ENCODE measurements at regions not wholly inside any gene's neighbourhood (a gene's known extent, or its start where the extent isn't known, plus 50 kb on each side); places are given as distances from the start of the nearest gene placed in this dataset.

DNA sequence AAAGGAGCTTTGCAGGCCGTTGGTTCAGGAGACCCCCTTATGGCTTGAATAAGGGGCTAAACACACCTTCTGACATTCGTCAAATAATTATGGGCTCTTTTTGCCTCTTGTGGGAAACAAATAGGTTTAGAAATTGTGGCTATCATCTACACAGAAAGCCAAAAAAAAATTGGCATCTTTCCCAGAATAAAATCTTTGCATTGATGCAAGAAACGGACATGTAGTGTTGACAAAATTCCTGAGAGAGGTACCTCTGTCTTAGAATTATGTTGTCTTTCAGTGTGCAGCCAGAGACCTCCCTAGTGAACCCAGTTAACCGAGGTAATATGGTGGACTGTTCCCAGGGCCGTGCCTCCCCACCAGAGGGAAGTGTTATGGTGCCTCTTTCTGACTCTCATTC is 283.9 kb downstream of the SDHAF3 start:
- no peaks in the 10 kb centered on the region for H3K79me2 ChIP-seq (ENCODE audit: low read length)
- no peaks in the 10 kb centered on the region for H3K27me3 ChIP-seq (replicated peaks; ENCODE audit: insufficient read depth, low read length)
- no peak overlapping the region for H3K9ac ChIP-seq (ENCODE audit: low read length)
- H3K4me3 ChIP-seq (ENCODE audit: low read length): no peak overlapping the region
- no peaks in the 10 kb centered on the region for H3K9me2 ChIP-seq (replicated peaks; ENCODE audit: insufficient read depth, low read length)
- H3K4me1 ChIP-seq (ENCODE audit: low read length): 0 out of 2 replicates have a peak, but pooled peaks cover 5% of the 10 kb centered on the region
- H3F3A ChIP-seq (ENCODE audit: insufficient read depth, low read length): no peaks in the 10 kb centered on the region
- TF ChIP-seq EZH2phosphoT487 (IDR thresholded peaks at IDR 0.05; ENCODE audit: low read length): no peak
- TF ChIP-seq EZH2 (optimal IDR thresholded peaks at IDR 0.05; ENCODE audit: low read depth, low read length): no peak
- no peaks in the 10 kb centered on the region for H4K20me1 ChIP-seq (ENCODE audit: insufficient read depth, low read length)
- DNase-seq: no peak
- no peak overlapping the region for H3K27ac ChIP-seq (ENCODE audit: low read length)
- H3K9me3 ChIP-seq (replicated peaks; ENCODE audit: insufficient read depth, low read length): no peaks in the 10 kb centered on the region
- H3K4me2 ChIP-seq (ENCODE audit: low read depth, low read length): no peak overlapping the region
- H3K36me3 ChIP-seq (replicated peaks; ENCODE audit: insufficient read depth, low read length): no peaks in the 10 kb centered on the region
- H2AFZ ChIP-seq (ENCODE audit: low read length): no peak overlapping the region

DNA sequence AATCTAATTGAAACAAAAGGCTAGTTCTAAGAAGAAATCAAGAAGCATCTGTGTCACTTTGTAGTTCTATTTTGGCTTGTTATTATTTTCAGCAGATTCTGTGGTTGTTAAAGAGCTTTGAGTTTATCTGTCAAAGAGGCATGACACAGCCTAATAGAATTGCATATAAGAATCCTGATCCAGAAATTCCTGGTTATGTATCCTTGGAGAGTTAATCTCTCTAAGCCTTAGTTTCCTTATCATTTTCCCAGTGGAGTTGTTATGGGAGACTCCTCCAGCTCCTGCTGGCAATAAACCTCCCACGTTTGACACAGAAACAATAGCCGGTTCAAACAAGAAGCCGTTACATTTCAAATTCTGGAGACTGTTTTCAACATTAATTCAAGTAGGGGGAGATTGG is 288.3 kb downstream of the SDHAF3 start:
- no peaks in the 10 kb centered on the region for H3K27me3 ChIP-seq (replicated peaks; ENCODE audit: insufficient read depth, low read length)
- no peak overlapping the region for H3K4me3 ChIP-seq (ENCODE audit: low read length)
- no peak for TF ChIP-seq EZH2 (optimal IDR thresholded peaks at IDR 0.05; ENCODE audit: low read depth, low read length)
- no peak for TF ChIP-seq EZH2phosphoT487 (IDR thresholded peaks at IDR 0.05; ENCODE audit: low read length)
- TF ChIP-seq, protein P1, sequence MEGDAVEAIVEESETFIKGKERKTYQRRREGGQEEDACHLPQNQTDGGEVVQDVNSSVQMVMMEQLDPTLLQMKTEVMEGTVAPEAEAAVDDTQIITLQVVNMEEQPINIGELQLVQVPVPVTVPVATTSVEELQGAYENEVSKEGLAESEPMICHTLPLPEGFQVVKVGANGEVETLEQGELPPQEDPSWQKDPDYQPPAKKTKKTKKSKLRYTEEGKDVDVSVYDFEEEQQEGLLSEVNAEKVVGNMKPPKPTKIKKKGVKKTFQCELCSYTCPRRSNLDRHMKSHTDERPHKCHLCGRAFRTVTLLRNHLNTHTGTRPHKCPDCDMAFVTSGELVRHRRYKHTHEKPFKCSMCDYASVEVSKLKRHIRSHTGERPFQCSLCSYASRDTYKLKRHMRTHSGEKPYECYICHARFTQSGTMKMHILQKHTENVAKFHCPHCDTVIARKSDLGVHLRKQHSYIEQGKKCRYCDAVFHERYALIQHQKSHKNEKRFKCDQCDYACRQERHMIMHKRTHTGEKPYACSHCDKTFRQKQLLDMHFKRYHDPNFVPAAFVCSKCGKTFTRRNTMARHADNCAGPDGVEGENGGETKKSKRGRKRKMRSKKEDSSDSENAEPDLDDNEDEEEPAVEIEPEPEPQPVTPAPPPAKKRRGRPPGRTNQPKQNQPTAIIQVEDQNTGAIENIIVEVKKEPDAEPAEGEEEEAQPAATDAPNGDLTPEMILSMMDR (IDR thresholded peaks at IDR 0.05; ENCODE audit: low read length): no peak
- no peak overlapping the region for H3K27ac ChIP-seq (ENCODE audit: low read length)
- DNase-seq: no peak
- H4K20me1 ChIP-seq (ENCODE audit: insufficient read depth, low read length): no peaks in the 10 kb centered on the region
- H3K4me2 ChIP-seq (ENCODE audit: low read depth, low read length): no peak overlapping the region
- no peak overlapping the region for H2AFZ ChIP-seq (ENCODE audit: low read length)
- H3K4me1 ChIP-seq (ENCODE audit: low read length): no peaks in the 10 kb centered on the region
- H3K9me3 ChIP-seq (replicated peaks; ENCODE audit: insufficient read depth, low read length): no peaks in the 10 kb centered on the region
- no peaks in the 10 kb centered on the region for H3F3A ChIP-seq (ENCODE audit: insufficient read depth, low read length)
- no peaks in the 10 kb centered on the region for H3K9me2 ChIP-seq (replicated peaks; ENCODE audit: insufficient read depth, low read length)
- H3K9ac ChIP-seq (ENCODE audit: low read length): no peak overlapping the region
- H3K79me2 ChIP-seq (ENCODE audit: low read length): no peaks in the 10 kb centered on the region
- no peaks in the 10 kb centered on the region for H3K36me3 ChIP-seq (replicated peaks; ENCODE audit: insufficient read depth, low read length)

DNA sequence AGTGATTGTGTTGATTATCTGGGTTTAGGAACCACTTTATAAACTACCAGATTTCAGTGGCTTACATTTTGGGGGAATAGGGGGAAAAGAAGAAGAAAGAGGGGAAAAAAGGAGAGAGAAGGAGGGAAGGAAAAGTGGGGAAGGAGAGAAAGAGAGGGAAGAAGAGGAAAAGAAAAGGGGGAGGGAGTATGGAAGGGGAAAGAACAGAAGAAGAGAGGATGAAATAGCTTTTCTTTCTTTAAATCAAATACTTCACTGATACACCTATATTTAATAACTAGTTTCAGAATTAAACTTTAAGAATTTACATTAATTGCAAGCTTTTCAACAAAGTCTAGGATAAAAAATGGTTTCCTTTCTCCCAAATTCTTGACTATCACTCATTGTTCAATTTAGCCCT is 289.6 kb downstream of the SDHAF3 start:
- Histone ChIP-seq H3K4me1 (ENCODE audit: low read length) (no peaks in the 10 kb centered on the region), H3K27me3 (replicated peaks; ENCODE audit: insufficient read depth, low read length) (no peaks in the 10 kb centered on the region), H3K9ac (ENCODE audit: low read length) (no peak overlapping the region), H3K9me2 (replicated peaks; ENCODE audit: insufficient read depth, low read length) (no peaks in the 10 kb centered on the region), H2AFZ (ENCODE audit: low read length) (no peak overlapping the region), H4K20me1 (ENCODE audit: insufficient read depth, low read length) (no peaks in the 10 kb centered on the region), H3K79me2 (ENCODE audit: low read length) (no peaks in the 10 kb centered on the region), H3K36me3 (replicated peaks; ENCODE audit: insufficient read depth, low read length) (no peaks in the 10 kb centered on the region), H3K4me3 (ENCODE audit: low read length) (no peak overlapping the region), H3K4me2 (ENCODE audit: low read depth, low read length) (no peak overlapping the region), H3K9me3 (replicated peaks; ENCODE audit: insufficient read depth, low read length) (no peaks in the 10 kb centered on the region), H3F3A (ENCODE audit: insufficient read depth, low read length) (no peaks in the 10 kb centered on the region), H3K27ac (ENCODE audit: low read length) (no peak overlapping the region)
- TF ChIP-seq, protein P1 (IDR thresholded peaks at IDR 0.05; ENCODE audit: low read length): no peak
- TF ChIP-seq EZH2 (optimal IDR thresholded peaks at IDR 0.05; ENCODE audit: low read depth, low read length): no peak
- TF ChIP-seq EZH2phosphoT487 (IDR thresholded peaks at IDR 0.05; ENCODE audit: low read length): no peak
- no peak for DNase-seq

DNA sequence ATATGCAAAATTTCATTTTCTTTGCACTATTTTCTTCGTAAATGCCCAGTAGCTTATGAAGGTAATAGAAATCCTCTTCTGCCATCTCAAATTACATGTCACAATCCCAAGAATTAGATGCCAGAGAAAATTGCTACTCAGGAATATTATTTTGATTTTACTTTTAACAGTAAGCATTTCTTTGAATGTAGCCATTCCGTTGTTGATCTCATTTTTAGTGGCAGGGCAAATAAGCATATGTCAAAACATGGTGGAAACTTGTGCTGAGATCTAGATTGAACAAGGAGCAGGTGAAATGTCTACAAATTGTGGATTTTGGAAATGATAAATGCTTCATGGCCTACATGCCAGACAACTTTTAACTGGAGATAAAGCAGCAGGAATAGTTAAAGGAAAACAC is 291.8 kb downstream of the SDHAF3 start:
- H3K36me3 ChIP-seq (replicated peaks; ENCODE audit: insufficient read depth, low read length): no peaks in the 10 kb centered on the region
- H3K79me2 ChIP-seq (ENCODE audit: low read length): no peaks in the 10 kb centered on the region
- H3K9ac ChIP-seq (ENCODE audit: low read length): no peak overlapping the region
- no peaks in the 10 kb centered on the region for H3K9me2 ChIP-seq (replicated peaks; ENCODE audit: insufficient read depth, low read length)
- H3K4me2 ChIP-seq (ENCODE audit: low read depth, low read length): no peak overlapping the region
- no peaks in the 10 kb centered on the region for H3K27me3 ChIP-seq (replicated peaks; ENCODE audit: insufficient read depth, low read length)
- no peaks in the 10 kb centered on the region for H3K4me1 ChIP-seq (ENCODE audit: low read length)
- no peak for DNase-seq
- TF ChIP-seq EZH2 (optimal IDR thresholded peaks at IDR 0.05; ENCODE audit: low read depth, low read length): no peak
- no peak for TF ChIP-seq EZH2phosphoT487 (IDR thresholded peaks at IDR 0.05; ENCODE audit: low read length)
- TF ChIP-seq, protein P1 (IDR thresholded peaks at IDR 0.05; ENCODE audit: low read length): no peak
- no peak overlapping the region for H2AFZ ChIP-seq (ENCODE audit: low read length)
- H3K27ac ChIP-seq (ENCODE audit: low read length): no peak overlapping the region
- H3K4me3 ChIP-seq (ENCODE audit: low read length): no peak overlapping the region
- H3F3A ChIP-seq (ENCODE audit: insufficient read depth, low read length): no peaks in the 10 kb centered on the region
- H3K9me3 ChIP-seq (replicated peaks; ENCODE audit: insufficient read depth, low read length): no peaks in the 10 kb centered on the region
- no peaks in the 10 kb centered on the region for H4K20me1 ChIP-seq (ENCODE audit: insufficient read depth, low read length)

Measured in MM.1S (cell line).